Cardiac muscle cell (in vitro differentiated cells and primary cell): ENCODE measurements at regions not wholly inside any gene's neighbourhood (a gene's known extent, or its start where the extent isn't known, plus 50 kb on each side); places are given as distances from the start of the nearest gene placed in this dataset.

ENCODE experiments used
- DNase-seq, 2 donors: peaks; one replicate each; pipeline versions ENCODE4 v3.0.0 to v3.0.0-alpha.2; 2010 to 2017; ENCODE audit warnings: low read depth in 1 of 2, low spot score in 1 of 2
- H3K27ac ChIP-seq: fragments of 200-600 bp; sonication (generic); 2 replicates; pipeline ENCODE4 v1.5.1; 2016
- H3K27me3 ChIP-seq: fragments of 200-600 bp; sonication (generic); 2 replicates; pipeline ENCODE4 v1.6.0; 2016; ENCODE audit warnings: control low read depth
- H3K36me3 ChIP-seq: fragments of 200-600 bp; sonication (generic); 2 replicates; pipeline ENCODE4 v1.5.1; 2016; ENCODE audit warnings: control low read depth
- H3K4me1 ChIP-seq: fragments of 200-600 bp; sonication (generic); 2 replicates; pipeline ENCODE4 v1.8.1; 2017; ENCODE audit warnings: low read depth, mild to moderate bottlenecking, mixed run types
- H3K4me3 ChIP-seq: fragments of 200-600 bp; sonication (generic); 2 replicates; pipeline ENCODE4 v1.5.1; 2016; ENCODE audit warnings: mild to moderate bottlenecking
- H3K9me3 ChIP-seq: fragments of 200-600 bp; sonication (generic); 2 replicates; pipeline ENCODE4 v1.5.1; 2017; ENCODE audit warnings: low read depth, mild to moderate bottlenecking, control low read depth
- CTCF ChIP-seq: IDR thresholded peaks from 2 replicates; pipeline ENCODE4 v1.5.1; 2012; ENCODE audit warnings: low read depth, mild to moderate bottlenecking, low read length

- DNase-seq = peak; percentile 81 to 83
- Histone ChIP-seq H3K4me3 (no peak overlapping the region), H3K4me1 (no peaks in the 10 kb centered on the region), H3K27me3 (peaks cover 19% of the 10 kb centered on the region), H3K36me3 (no peaks in the 10 kb centered on the region), H3K9me3 (no peaks in the 10 kb centered on the region), H3K27ac (no peak overlapping the region)
- peak; percentile 86 for TF ChIP-seq CTCF
Measured at GRCh38 chr4:26028793-26029567, 115.0 kb downstream of the SMIM20 start.

GRCh38 chr4:26029568-26030131 lies 115.6 kb downstream of the SMIM20 start:
- Histone ChIP-seq H3K4me3 (no peak overlapping the region), H3K27me3 (peaks cover 19% of the 10 kb centered on the region), H3K36me3 (no peaks in the 10 kb centered on the region), H3K27ac (no peak overlapping the region), H3K9me3 (no peaks in the 10 kb centered on the region), H3K4me1 (no peaks in the 10 kb centered on the region)
- no peak for TF ChIP-seq CTCF
- DNase-seq = no peak

GRCh38 chr4:26030260-26030667 lies 116.2 kb downstream of the SMIM20 start:
- TF ChIP-seq CTCF = no peak
- H3K4me3 ChIP-seq = no peak overlapping the region
- no peak overlapping the region for H3K27ac ChIP-seq
- no peaks in the 10 kb centered on the region for H3K36me3 ChIP-seq
- peaks cover 19% of the 10 kb centered on the region for H3K27me3 ChIP-seq
- no peaks in the 10 kb centered on the region for H3K4me1 ChIP-seq
- H3K9me3 ChIP-seq = no peaks in the 10 kb centered on the region
- DNase-seq = no peak

GRCh38 chr4:26030780-26031179 lies 116.8 kb downstream of the SMIM20 start:
- no peak for TF ChIP-seq CTCF
- no peak for DNase-seq
- Histone ChIP-seq H3K27me3 (peaks cover 19% of the 10 kb centered on the region), H3K36me3 (no peaks in the 10 kb centered on the region), H3K4me1 (no peaks in the 10 kb centered on the region), H3K27ac (no peak overlapping the region), H3K4me3 (no peak overlapping the region), H3K9me3 (no peaks in the 10 kb centered on the region)

- TF ChIP-seq CTCF = no peak
- no peaks in the 10 kb centered on the region for H3K4me1 ChIP-seq
- no peak for DNase-seq
- H3K36me3 ChIP-seq = no peaks in the 10 kb centered on the region
- H3K27ac ChIP-seq = no peak overlapping the region
- no peaks in the 10 kb centered on the region for H3K9me3 ChIP-seq
- H3K4me3 ChIP-seq = no peak overlapping the region
- H3K27me3 ChIP-seq = peaks cover 19% of the 10 kb centered on the region
Measured at GRCh38 chr4:26031704-26032103, 117.7 kb downstream of the SMIM20 start.
